Hindlimb muscle (tissue), 1 donor: ENCODE measurements at regions not wholly inside any gene's neighbourhood (a gene's known extent, or its start where the extent isn't known, plus 50 kb on each side); places are given as distances from the start of the nearest gene placed in this dataset.
"Not testable (repeated sequence)": the region's sequence is repeated elsewhere in the genome, so short reads cannot be mapped to it uniquely, and the experiment has no call there.

Experiments
- DNase-seq: peaks from one replicate; pipeline ENCODE4 v3.0.0-alpha.2; 2013

DNA sequence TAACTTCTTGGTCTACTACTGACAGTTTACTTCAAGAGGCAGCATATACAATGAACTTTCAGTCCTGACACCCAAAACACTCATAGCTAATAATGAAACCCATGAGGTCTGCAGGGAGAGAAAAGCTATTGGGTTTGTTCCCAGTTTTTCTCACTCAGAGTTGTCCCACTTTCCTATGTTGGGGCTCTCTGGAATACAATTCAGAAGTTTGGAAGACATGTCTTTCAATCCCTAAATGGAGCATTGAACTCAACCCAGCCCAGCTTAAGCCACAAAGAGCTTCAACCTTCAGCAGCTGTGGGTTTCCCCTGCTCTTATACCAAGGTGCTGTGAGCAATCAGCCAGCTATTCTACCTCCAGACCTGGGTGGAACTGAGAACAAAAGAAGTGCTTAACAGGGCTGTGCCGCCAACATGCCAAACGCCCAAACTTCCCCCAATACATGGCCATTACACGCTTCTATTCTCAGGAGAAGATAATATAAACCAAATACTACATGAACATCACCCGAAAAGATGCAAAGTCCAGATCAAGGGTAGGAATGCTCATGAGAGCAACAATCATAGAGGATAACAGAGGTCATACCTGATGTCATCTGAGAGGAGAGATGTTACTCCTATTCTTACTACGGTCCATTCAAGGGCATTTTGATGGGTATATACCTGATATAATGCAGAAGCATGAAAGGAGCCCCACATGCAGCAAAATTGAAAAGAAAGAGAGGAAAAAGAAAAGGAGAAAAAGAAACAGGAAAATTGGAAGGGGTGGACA is 131.2 kb upstream of the TGFBR2 start:
- DNase-seq: no peak

- no peak for DNase-seq
These were observed 130.6 kb upstream of the TGFBR2 start for GRCh38 chr3:30475809-30476178.

DNA sequence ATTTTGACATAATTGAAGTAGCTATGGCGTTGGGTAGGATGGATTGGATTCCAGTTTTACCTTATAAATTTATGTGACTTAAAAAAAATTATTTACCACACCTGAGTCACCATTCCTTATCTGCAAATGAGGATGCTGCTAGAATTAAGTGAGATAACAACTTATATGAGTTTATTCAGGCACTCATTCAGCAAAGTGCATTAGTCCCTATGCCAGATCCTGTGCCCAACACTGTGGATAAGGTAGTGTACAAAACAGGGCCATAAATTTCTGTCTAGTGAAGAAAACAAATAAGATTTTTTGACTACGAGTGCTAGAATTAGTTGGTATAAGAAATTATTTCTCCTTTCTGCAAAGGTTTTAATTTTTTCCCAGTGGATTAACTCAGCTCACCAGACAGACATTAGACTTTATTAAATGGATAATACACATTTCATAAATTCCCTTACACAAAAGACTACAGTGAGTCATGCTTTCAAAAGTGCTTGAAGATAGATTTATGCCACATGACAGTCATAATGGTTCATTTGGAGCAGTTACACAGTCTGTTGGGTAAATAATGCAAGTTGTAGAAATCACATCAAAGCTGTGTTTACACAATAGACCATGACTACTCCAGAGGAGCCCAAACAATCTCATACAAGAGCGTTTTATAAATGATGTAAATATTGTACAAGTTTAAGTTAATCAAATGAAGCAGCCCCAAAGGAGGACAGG is 129.9 kb upstream of the TGFBR2 start:
- no peak for DNase-seq

DNA sequence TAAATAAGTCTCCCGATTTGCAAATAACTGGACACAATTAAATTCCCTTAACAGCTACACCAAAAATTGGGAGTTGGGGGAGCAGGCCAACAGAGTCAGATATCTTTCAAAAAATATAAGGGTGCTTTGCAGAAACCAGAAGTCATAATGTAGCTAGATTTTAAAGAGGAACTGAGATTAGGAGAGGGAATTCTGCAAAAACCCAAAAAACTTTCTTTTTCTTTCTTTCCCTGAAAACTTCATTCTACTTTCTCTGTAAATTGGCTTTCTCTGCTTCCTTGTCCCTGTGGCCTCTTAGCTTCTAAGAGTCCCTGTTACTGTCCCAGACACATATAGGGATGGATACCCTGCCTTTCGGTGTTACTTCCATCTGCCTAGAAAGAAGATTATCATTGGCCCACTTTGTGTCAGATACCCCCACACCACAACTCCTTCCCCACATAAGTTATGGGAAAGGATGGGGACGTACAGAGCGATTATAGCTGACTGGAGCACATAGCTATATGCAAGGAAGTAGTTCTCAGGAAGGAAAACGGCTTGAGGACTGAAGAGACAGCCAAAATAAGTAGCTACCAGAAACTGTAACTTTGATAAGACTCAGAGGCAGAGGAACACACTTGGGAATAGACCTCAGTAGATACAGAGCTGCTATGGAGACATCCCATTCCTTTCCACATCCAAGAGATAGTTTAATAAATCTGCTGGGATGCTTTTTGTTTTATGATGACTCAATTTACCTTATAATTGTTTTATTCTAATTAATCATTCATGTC is 129.1 kb upstream of the TGFBR2 start:
- DNase-seq: no peak

- not testable (repeated sequence) for DNase-seq
These were observed 126.7 kb upstream of the TGFBR2 start for GRCh38 chr3:30479737-30480136.

- not testable (repeated sequence) for DNase-seq
These were observed 126.2 kb upstream of the TGFBR2 start for GRCh38 chr3:30480156-30480555.

- DNase-seq: no peak
These were observed 125.8 kb upstream of the TGFBR2 start for GRCh38 chr3:30480587-30480986.

- no peak for DNase-seq
These were observed 125.2 kb upstream of the TGFBR2 start for GRCh38 chr3:30481241-30481640.

- DNase-seq: not testable (repeated sequence)
These were observed 122.2 kb upstream of the TGFBR2 start for GRCh38 chr3:30484229-30484628.

DNA sequence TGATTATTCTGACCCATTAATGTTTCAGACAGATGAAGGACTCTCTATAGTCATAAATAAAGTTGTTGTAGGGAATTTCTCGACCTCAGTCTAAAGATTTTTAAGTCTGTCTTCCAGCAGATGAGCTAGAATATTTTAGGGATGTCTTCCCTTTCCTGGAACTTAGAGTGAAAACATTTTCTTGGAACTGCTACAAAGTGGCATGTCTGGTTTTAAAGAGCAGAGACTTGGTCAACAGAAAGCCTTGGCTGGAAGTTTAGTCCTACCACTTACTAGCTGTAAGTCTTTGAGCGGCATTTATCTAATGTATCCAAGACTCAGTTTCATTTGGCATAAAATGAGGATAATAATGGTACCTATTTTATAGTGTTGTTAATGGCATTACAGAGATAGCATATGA is 120.0 kb upstream of the TGFBR2 start:
- no peak for DNase-seq

DNA sequence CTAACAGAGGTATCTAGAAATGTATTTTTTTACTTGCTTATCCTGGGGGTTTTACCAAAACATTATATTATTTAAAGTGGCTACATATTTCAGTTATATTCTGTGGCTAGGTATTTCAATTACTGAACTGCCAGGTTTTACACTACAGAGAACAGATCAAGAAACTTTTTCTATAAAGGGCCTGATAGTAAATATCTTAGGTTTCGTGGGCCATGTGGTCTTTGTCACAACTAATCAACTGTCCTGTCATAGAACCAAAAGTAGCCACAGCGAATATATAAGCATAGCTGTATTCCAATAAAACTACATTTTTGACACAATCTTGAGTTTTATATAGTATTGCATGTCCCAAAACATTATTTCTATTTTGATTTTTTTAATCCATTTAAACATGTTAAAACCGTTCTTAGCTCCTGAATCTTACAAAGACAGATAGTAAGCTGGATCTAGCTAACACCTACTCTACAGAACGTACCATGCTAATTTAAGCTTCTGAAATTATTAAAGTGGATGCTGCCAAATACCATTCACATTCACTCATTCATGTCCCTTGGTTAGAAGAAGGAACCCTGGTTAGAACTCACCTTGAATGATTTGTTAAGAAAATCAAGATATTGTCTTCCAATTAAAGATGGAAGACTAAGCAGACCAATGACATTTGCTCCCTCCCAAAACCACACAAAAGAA is 118.2 kb upstream of the TGFBR2 start:
- DNase-seq: no peak

GRCh38 chr3:30492322-30493192 is 113.8 kb upstream of the TGFBR2 start:
- DNase-seq: no peak

DNA sequence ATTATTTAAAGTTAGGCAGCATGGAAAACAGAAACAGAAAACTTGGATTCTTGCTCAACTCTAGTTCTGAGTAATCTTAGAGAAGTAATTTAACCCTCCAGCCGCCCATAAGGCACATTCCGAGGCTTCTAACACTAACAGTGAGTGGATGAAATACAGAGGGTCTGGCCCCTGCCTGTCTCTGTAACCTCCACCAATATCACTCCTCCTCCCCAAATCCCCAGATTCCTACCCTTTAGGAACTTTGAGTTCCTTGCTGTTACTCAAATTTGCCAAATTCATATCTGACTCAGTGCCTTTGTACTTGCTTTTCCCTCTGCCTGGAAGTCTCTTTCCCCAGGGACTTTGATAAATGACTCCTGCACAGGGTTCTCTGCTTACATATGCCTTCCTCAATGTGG is 112.5 kb upstream of the TGFBR2 start:
- DNase-seq: no peak

DNA sequence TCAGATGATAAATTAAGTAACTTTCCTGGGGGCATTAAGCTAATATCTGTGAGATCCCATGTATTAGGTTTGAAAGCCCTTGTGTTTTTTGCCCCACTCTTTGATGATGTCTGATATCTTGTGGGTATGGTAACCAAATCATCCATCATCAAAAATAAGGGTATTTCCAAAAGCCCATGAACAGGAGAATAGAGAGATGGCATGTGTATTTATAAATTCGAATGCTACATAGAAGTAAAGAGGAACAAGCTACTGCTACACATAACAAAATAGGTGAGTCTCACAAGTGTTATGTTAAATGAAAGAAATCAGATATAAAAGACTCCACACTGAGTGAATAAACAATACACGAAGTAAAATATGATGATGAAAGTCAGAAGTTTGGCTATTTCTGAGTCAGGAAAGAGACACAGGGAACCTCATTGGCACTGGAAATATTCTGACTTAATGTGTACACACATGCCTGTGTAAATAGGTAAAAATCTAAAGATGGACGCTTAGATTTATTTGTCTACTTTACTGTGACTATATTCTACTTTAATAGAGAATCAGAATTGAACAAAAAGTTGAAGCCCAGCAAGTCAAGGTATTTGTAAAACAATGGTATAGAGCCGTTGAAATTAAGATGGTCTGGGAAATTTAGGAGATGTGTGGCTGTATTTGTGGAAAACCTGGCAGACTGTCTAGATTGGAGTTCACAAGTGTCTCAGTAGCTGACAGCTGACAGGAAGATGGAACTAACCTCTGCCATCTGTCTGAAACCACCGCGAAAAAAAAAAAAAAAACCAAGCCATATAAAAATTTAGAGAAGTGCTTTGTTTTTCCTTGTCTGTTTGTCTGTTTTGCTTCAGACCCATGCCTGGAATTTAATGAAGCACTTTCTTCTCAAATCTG is 111.0 kb upstream of the TGFBR2 start:
- DNase-seq: no peak

DNA sequence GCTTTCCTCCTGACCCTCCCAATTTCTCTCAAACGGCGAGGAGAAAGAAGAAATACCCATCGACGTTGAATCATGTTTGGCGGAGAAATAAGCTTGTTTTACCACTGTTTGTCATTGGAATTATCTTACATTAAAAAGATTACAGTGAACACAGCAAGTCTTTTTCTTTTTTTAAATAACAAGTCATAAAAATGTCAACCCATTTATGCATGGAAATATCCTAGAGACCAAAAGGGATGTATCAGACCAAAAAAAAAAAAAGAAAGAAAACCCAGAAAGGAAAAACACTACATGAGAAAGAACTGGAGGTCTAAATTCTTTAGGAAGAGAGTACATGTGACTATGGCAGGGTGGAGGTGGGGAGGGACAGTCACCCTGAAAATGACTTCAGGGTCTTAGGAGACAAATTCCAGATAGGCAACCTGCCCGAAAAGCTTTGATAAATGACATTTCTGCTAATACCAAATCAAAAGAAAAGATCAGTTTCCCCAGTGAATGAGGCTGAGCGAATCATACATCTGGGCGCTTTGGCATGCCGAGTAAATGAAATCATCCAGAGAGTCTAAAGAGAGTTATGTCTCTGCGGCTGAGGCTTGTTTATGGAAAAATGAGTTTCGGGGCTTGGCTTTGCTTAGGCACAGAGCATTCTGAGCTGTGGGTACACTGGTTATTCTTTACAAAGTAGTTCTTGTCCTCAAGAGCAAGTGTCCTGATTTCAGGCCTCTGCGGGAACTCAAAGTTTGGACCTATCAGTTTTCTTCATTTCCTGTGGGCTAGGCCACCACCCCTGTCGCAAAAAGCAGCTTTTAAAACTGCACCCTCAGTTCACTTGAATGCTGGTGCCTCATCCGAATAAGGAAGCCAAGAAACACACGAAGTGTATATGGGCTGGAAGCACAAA is 110.1 kb upstream of the TGFBR2 start:
- peak; percentile 41 for DNase-seq

DNA sequence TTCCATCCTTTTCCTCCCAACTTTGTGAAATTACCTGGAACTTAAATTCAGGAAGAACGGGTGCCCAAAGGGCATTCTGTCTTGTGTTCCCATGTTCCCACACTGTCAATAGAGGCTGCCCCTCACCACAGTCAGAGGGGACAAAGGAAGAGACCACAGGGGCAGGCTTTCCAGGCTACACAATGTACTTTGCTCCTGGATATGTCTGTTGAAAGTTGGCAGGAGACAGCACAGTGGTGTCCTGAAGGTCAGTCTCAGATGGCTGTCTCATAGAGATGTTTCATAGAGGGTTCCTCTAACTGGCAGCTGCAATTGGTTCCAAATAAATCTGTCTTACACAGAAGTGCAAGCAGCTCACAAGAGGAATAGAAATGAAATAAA is 107.8 kb upstream of the TGFBR2 start:
- no peak for DNase-seq

GRCh38 chr3:30500666-30501399 is 105.6 kb upstream of the TGFBR2 start:
- no peak for DNase-seq

DNA sequence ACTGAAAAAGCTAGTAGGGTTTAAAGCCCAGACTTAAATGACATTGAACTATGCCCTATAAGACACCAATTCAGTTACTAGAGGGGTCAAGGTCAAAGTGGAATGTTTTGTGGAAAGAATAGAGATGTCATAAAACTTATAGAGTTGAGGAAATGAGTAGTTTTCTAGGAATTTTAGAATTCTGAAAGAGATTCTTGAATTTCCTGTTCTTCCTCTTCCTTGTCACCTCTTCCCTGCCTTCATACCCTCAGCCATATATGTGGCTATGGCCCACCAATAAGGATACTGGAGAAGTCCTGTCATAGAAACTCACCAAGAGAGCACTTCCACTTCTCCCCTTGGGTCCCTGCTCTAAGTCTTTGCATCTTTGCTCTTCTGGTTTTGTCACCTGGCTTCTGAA is 104.9 kb upstream of the TGFBR2 start:
- no peak for DNase-seq
